ENCODE measurements at regions not wholly inside any gene's neighbourhood (a gene's known extent, or its start where the extent isn't known, plus 50 kb on each side); places are given as distances from the start of the nearest gene placed in this dataset.

GRCh38 chr3:157836022-157836421, 270.2 kb downstream of the SHOX2 start:
- Histone ChIP-seq H4K20me1 (ENCODE audit: control insufficient read depth, insufficient read depth, insufficient read length) (no peaks in the 10 kb centered on the region), H4K5ac (ENCODE audit: insufficient read length, low read depth, low read length) (no peak overlapping the region), H3K79me1 (ENCODE audit: insufficient read depth, low read depth, low read length, poor library complexity, severe bottlenecking) (no peaks in the 10 kb centered on the region), H2BK5ac (ENCODE audit: insufficient read length, low read length) (no peak overlapping the region), H3K23me2 (ENCODE audit: insufficient read length, low read depth, low read length, poor library complexity, severe bottlenecking) (no peaks in the 10 kb centered on the region), H3K27me3 (ENCODE audit: insufficient read depth, low read length) (no peaks in the 10 kb centered on the region), H2BK12ac (ENCODE audit: insufficient read length, low read depth, low read length) (no peak overlapping the region), H3K4ac (ENCODE audit: low read depth, low read length) (no peak overlapping the region), H3K14ac (ENCODE audit: insufficient read depth, low read length) (no peak overlapping the region), H4K8ac (replicated peaks; ENCODE audit: insufficient read length, low read depth, low read length) (no peak overlapping the region), H3K79me2 (ENCODE audit: insufficient read depth, low read length) (no peaks in the 10 kb centered on the region), H3K18ac (ENCODE audit: insufficient read length, low read depth, low read length) (no peak overlapping the region), H3T11ph (ENCODE audit: low read length) (no peak overlapping the region), H3K9me3 (ENCODE audit: control insufficient read depth, low read depth, low read length) (no peaks in the 10 kb centered on the region), H3K4me2 (ENCODE audit: insufficient read depth, insufficient read length, low read length) (no peak overlapping the region), H3K56ac (ENCODE audit: insufficient read length, low read depth, low read length) (no peak overlapping the region), H2BK20ac (ENCODE audit: low read depth, low read length, poor library complexity, severe bottlenecking) (no peak overlapping the region), H4K91ac (ENCODE audit: insufficient read length, low read depth, low read length) (no peak overlapping the region), H3K27ac (ENCODE audit: insufficient read length, low read depth, low read length) (no peak overlapping the region), H2BK15ac (ENCODE audit: low read depth, low read length) (no peak overlapping the region), H2AFZ (ENCODE audit: low read length) (no peak overlapping the region), H3K9ac (ENCODE audit: extremely low read depth, insufficient read length, low read length) (no peak overlapping the region), H3K23ac (ENCODE audit: insufficient read length, low read depth, low read length) (no peak overlapping the region), H3K4me1 (ENCODE audit: insufficient read depth, low read length) (no peaks in the 10 kb centered on the region), H2BK120ac (ENCODE audit: low read depth, low read length, poor library complexity, severe bottlenecking) (no peak overlapping the region), H2AK5ac (ENCODE audit: insufficient read length, low read length) (no peak overlapping the region)
- no peak for TF ChIP-seq CTCF (conservative IDR thresholded peaks at IDR 0.05)
- no peaks in the 10 kb centered on the region for H3K27me3 Mint-ChIP-seq (ENCODE audit: low read depth)
- no peak overlapping the region for H3K4me3 Mint-ChIP-seq
- H3K9me3 Mint-ChIP-seq = no peaks in the 10 kb centered on the region
- no peaks in the 10 kb centered on the region for H3K36me3 Mint-ChIP-seq (ENCODE audit: insufficient read depth in 1 of 3, low read depth in 3 of 3)
- WGBS (ENCODE audit: extremely low coverage, insufficient read length, low lambda C conversion rate) = no CpG with 5 or more reads among the region's 7 CpGs
- peaks cover 4 to 5% of the 10 kb centered on the region in 2 experiments for H3K4me1 Mint-ChIP-seq
- H3K27ac Mint-ChIP-seq = no peak overlapping the region
- DNase-seq = no peak

All from H9 (cell line).